IMR-90 (cell line): ENCODE measurements at regions not wholly inside any gene's neighbourhood (a gene's known extent, or its start where the extent isn't known, plus 50 kb on each side); places are given as distances from the start of the nearest gene placed in this dataset.
A peak's percentile ranks its signal among the peaks of the same experiment; 100 is the strongest.

Source experiments
- ATAC-seq: fragments of 200-7000 bp; cut with Tn5 transposase; 2 replicates; pipeline ENCODE4 v1.9.1; 2020; ENCODE audit warnings: low read depth, mild to moderate bottlenecking, moderate library complexity
- BruUV-seq: library from RNA; stranded (reverse); fragments of 400-500 nt; replicated peaks from 2 replicates; lab custom pipeline; 2021; lab: Mats Ljungman, UMichigan
- CTCF ChIA-PET: fragments of 300-600 bp; formaldehyde crosslinking; extraction: SDS; loops from one replicate; lab custom pipeline; 2021; ENCODE audit warnings: antibody characterized with exemption; lab: Yijun Ruan, JAX
- POLR2A ChIA-PET: fragments of 300-600 bp; sonication (Branson Sonifier 250); formaldehyde crosslinking; loops from one replicate; lab custom pipeline; 2022; ENCODE audit warnings: antibody characterized with exemption; ENCODE audit not compliant: unreplicated experiment; lab: Charles Lee
- DNase-seq: peaks from one replicate; pipeline ENCODE4 v3.0.0; 2013
- H2AFZ ChIP-seq: replicated peaks from 2 replicates; pipeline ENCODE3; 2013; ENCODE audit warnings: low read length, mild to moderate bottlenecking; ENCODE audit not compliant: poor library complexity
- H2AK5ac ChIP-seq: 2 replicates; pipeline ENCODE4 v1.6.1; 2013; ENCODE audit warnings: low read depth, low read length, inconsistent platforms
- H2AK9ac ChIP-seq: replicated peaks from 2 replicates; pipeline ENCODE3; 2013; ENCODE audit warnings: mild to moderate bottlenecking, low read depth, low read length, moderate library complexity; ENCODE audit not compliant: poor library complexity
- H2BK120ac ChIP-seq: 2 replicates; pipeline ENCODE4 v1.6.1; 2013; ENCODE audit warnings: low read depth, low read length, inconsistent platforms
- H2BK15ac ChIP-seq: 3 replicates; pipeline ENCODE4 v1.6.1; 2013; ENCODE audit warnings: low read depth, low read length, inconsistent platforms
- H2BK20ac ChIP-seq: 2 replicates; pipeline ENCODE4 v1.6.1; 2013; ENCODE audit warnings: low read depth, mild to moderate bottlenecking, inconsistent platforms, low read length, moderate library complexity
- H2BK5ac ChIP-seq: 2 replicates; pipeline ENCODE4 v1.6.1; 2013; ENCODE audit warnings: mild to moderate bottlenecking, low read depth, low read length, inconsistent platforms; ENCODE audit not compliant: poor library complexity, severe bottlenecking
- H3K14ac ChIP-seq: replicated peaks from 2 replicates; pipeline ENCODE4 v1.6.1; 2013; ENCODE audit warnings: low read depth, low read length, inconsistent platforms
- H3K18ac ChIP-seq: 2 replicates; pipeline ENCODE4 v1.6.1; 2013; ENCODE audit warnings: low read depth, low read length, control low read depth
- H3K23ac ChIP-seq: 2 replicates; pipeline ENCODE4 v1.6.1; 2013; ENCODE audit warnings: low read depth, low read length, inconsistent platforms
- H3K27ac ChIP-seq: 2 replicates; pipeline ENCODE4 v1.5.1; 2013; ENCODE audit warnings: mild to moderate bottlenecking, control low read depth, low read length; ENCODE audit not compliant: insufficient read depth
- H3K27me3 ChIP-seq: 2 replicates; pipeline ENCODE4 v1.6.1; 2013; ENCODE audit warnings: low read length; ENCODE audit not compliant: control insufficient read depth, insufficient read depth
- H3K36me3 ChIP-seq: 2 replicates; pipeline ENCODE4 v1.6.1; 2013; ENCODE audit warnings: low read length, mixed read lengths; ENCODE audit not compliant: control insufficient read depth, insufficient read depth
- H3K4ac ChIP-seq: 2 replicates; pipeline ENCODE4 v1.6.1; 2013; ENCODE audit warnings: low read depth, low read length, inconsistent platforms
- H3K4me1 ChIP-seq: 2 replicates; pipeline ENCODE4 v1.6.1; 2013; ENCODE audit warnings: low read length, mixed read lengths; ENCODE audit not compliant: control insufficient read depth, insufficient read depth
- H3K4me2 ChIP-seq: 2 replicates; pipeline ENCODE4 v1.6.1; 2013; ENCODE audit warnings: low read depth, mild to moderate bottlenecking, control low read depth, low read length, moderate library complexity
- H3K4me3 ChIP-seq: 2 replicates; pipeline ENCODE4 v1.5.1; 2013; ENCODE audit warnings: low read depth, mild to moderate bottlenecking, control low read depth, low read length, moderate library complexity; ENCODE audit not compliant: insufficient read depth
- H3K56ac ChIP-seq: 2 replicates; pipeline ENCODE4 v1.6.1; 2013; ENCODE audit warnings: low read length, inconsistent platforms; ENCODE audit not compliant: insufficient read depth; ENCODE audit errors: extremely low read depth
- H3K79me1 ChIP-seq, 2 experiments: 2 replicates each; pipeline ENCODE4 v1.6.1; 2013; ENCODE audit warnings: low read length in 2 of 2, inconsistent platforms in 1 of 2, low read depth in 1 of 2
- H3K9ac ChIP-seq: 2 replicates; pipeline ENCODE4 v1.6.1; 2013; ENCODE audit warnings: low read depth, low read length, control low read depth
- H3K9me1 ChIP-seq: 2 replicates; pipeline ENCODE4 v1.6.1; 2013; ENCODE audit warnings: low read length, inconsistent platforms; ENCODE audit not compliant: insufficient read depth
- H3K9me3 ChIP-seq: 2 replicates; pipeline ENCODE4 v1.6.1; 2013; ENCODE audit warnings: low read length; ENCODE audit not compliant: control insufficient read depth, insufficient read depth
- H4K20me1 ChIP-seq: 2 replicates; pipeline ENCODE4 v1.6.1; 2013; ENCODE audit warnings: low read length, inconsistent platforms; ENCODE audit not compliant: insufficient read depth
- H4K5ac ChIP-seq: 2 replicates; pipeline ENCODE4 v1.6.1; 2013; ENCODE audit warnings: mild to moderate bottlenecking, low read depth, low read length, control low read depth
- H4K8ac ChIP-seq, 2 experiments: 2 replicates each; pipeline ENCODE4 v1.6.1; 2013; ENCODE audit warnings: low read depth in 2 of 2, low read length in 2 of 2, control low read depth in 1 of 2, inconsistent platforms in 1 of 2
- H4K91ac ChIP-seq: 2 replicates; pipeline ENCODE4 v1.6.1; 2013; ENCODE audit warnings: low read depth, low read length, inconsistent platforms; ENCODE audit not compliant: insufficient read depth
- BHLHE40 ChIP-seq: fragments of 150-350 bp; IDR thresholded peaks from 2 replicates; pipeline ENCODE4 v1.6.1; 2016; ENCODE audit warnings: mild to moderate bottlenecking, low read depth, low read length
- RFX5 ChIP-seq: IDR thresholded peaks from 2 replicates; pipeline ENCODE4 v1.8.0; 2012; ENCODE audit warnings: low read depth, mild to moderate bottlenecking, low read length, moderate library complexity
- WGBS, 2 experiments: methylation state at CpG; one replicate each; pipeline versions ENCODE4 v1.1.5 to v1.1.7; 2013; ENCODE audit warnings: missing lambda C conversion rate in 2 of 2; ENCODE audit not compliant: insufficient read length in 1 of 2; ENCODE audit errors: extremely low coverage in 2 of 2; 5-methylcytosine and 5-hydroxymethylcytosine counted together
- dilution Hi-C: fragments of 300-500 bp; cut with HindIII; formaldehyde crosslinking; loops from one replicate; pipeline ENCODE4 v1.14.3; 2018; ENCODE audit warnings: low sequenced_read_pairs; ENCODE audit not compliant: unreplicated experiment
- in situ Hi-C: fragments of 300-500 bp; cut with MboI; formaldehyde crosslinking; loops from 3 replicates; pipeline ENCODE4 v1.14.3; 2019; ENCODE audit warnings: low sequenced_read_pairs, inconsistent platforms, mixed read lengths
- intact Hi-C: fragments of 100-400 bp; cut with micrococcal nuclease; formaldehyde crosslinking; loops from 2 replicates; pipeline ENCODE4 v1.10.0; 2022

DNA sequence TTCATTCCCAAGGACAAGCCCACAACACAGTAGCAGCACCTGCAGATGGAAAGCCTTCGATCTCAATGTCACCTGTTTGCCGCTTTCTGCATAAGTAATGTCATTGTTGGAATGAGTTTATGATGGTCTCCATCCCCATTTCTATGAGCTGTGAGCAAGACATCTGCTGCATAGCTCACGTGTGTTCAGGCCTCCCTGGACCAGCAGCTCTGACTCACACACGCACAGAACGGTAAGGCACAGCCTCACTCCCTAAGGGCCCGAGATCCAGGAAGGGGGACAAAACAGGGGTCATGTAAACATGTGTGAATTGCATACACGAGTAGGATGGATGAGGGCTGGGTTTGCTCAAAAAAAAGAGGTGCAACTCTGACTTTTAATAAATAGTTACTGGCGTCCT, 223.1 kb downstream of the SOX9 start:
- no peaks in the 10 kb centered on the region for H3K36me3 ChIP-seq
- no peak overlapping the region for H2BK20ac ChIP-seq
- no peak overlapping the region for H3K4ac ChIP-seq
- no peak overlapping the region for H2AK9ac ChIP-seq
- H3K79me1 ChIP-seq, result no peaks in the 10 kb centered on the region
- H3K4me1 ChIP-seq, result peaks cover 10% of the 10 kb centered on the region
- no peak for ATAC-seq
- BruUV-seq, result no TSS peak
- H3K27ac ChIP-seq, result no peak overlapping the region
- dilution Hi-C loops (no loop called here), intact Hi-C loops (no loop called here), in situ Hi-C loops (no loop called here)
- no peaks in the 10 kb centered on the region for H3K9me3 ChIP-seq
- H4K20me1 ChIP-seq, result no peaks in the 10 kb centered on the region
- H3K9ac ChIP-seq, result no peak overlapping the region
- H3K56ac ChIP-seq, result no peak overlapping the region
- TF ChIP-seq BHLHE40, result peak; percentile 40; the same call in 1 of the 2 replicates
- TF ChIP-seq RFX5, result no peak
- H2BK5ac ChIP-seq, result no peak overlapping the region
- no peak overlapping the region for H3K4me3 ChIP-seq
- peak overlapping the region; percentile 15; the same call in 1 of the 3 replicates for H2BK15ac ChIP-seq
- no peak overlapping the region for H4K8ac ChIP-seq
- no peak overlapping the region for H3K23ac ChIP-seq
- no CpG with 5 or more reads among the region's 8 CpGs for WGBS, 2 experiments
- H3K9me1 ChIP-seq, result peaks cover 12% of the 10 kb centered on the region
- no peaks in the 10 kb centered on the region for H3K27me3 ChIP-seq
- no peak overlapping the region for H3K4me2 ChIP-seq
- H2BK120ac ChIP-seq, result no peak overlapping the region
- H3K18ac ChIP-seq, result no peak overlapping the region
- peak overlapping the region; percentile 56 for H2AK5ac ChIP-seq
- H4K91ac ChIP-seq, result no peak overlapping the region
- H2AFZ ChIP-seq, result no peak overlapping the region
- H3K14ac ChIP-seq, result no peak overlapping the region
- ChIA-PET POLR2A (no interaction called here), CTCF (no interaction called here)
- no peak overlapping the region for H4K5ac ChIP-seq
- peak; percentile 55 for DNase-seq
